ENCODE measurements at regions not wholly inside any gene's neighbourhood (a gene's known extent, or its start where the extent isn't known, plus 50 kb on each side); places are given as distances from the start of the nearest gene placed in this dataset.

GRCh38 chr3:154023148-154023547 lies 98.0 kb upstream of the ARHGEF26 start:
- Histone ChIP-seq H3K4me3 (no peak overlapping the region), H3K4me2 (no peak overlapping the region), H3K9me3 (no peaks in the 10 kb centered on the region), H3K36me3 (no peaks in the 10 kb centered on the region), H4K20me1 (no peaks in the 10 kb centered on the region), H3K27ac (no peak overlapping the region), H3K27me3 (no peaks in the 10 kb centered on the region), H3K9ac (no peak overlapping the region), H3K4me1 (no peaks in the 10 kb centered on the region)
- TF ChIP-seq Cebpa-rat (IDR thresholded peaks at IDR 0.05), result no peak

- H3K4me2 ChIP-seq, result no peak overlapping the region
- no peaks in the 10 kb centered on the region for H3K27me3 ChIP-seq
- no peak overlapping the region for H3K9ac ChIP-seq
- no peak overlapping the region for H3K4me3 ChIP-seq
- H3K4me1 ChIP-seq, result no peaks in the 10 kb centered on the region
- H3K27ac ChIP-seq, result no peak overlapping the region
- no peak for TF ChIP-seq Cebpa-rat (IDR thresholded peaks at IDR 0.05)
- H3K9me3 ChIP-seq, result no peaks in the 10 kb centered on the region
- no peaks in the 10 kb centered on the region for H4K20me1 ChIP-seq
- no peaks in the 10 kb centered on the region for H3K36me3 ChIP-seq
These were observed 96.2 kb upstream of the ARHGEF26 start for GRCh38 chr3:154025007-154025406.

- TF ChIP-seq Cebpa-rat (IDR thresholded peaks at IDR 0.05), result no peak
- H3K36me3 ChIP-seq, result no peaks in the 10 kb centered on the region
- H3K9me3 ChIP-seq, result no peaks in the 10 kb centered on the region
These were observed 91.3 kb upstream of the ARHGEF26 start for GRCh38 chr3:154029926-154030325.

GRCh38 chr3:154034797-154035330 lies 86.3 kb upstream of the ARHGEF26 start:
- H3K27me3 ChIP-seq, result no peaks in the 10 kb centered on the region
- H3K4me1 ChIP-seq, result no peaks in the 10 kb centered on the region
- no peak overlapping the region for H3K9ac ChIP-seq
- no peaks in the 10 kb centered on the region for H3K9me3 ChIP-seq
- no peaks in the 10 kb centered on the region for H3K36me3 ChIP-seq
- H3K4me3 ChIP-seq, result no peak overlapping the region
- no peak overlapping the region for H3K4me2 ChIP-seq
- H4K20me1 ChIP-seq, result no peaks in the 10 kb centered on the region
- no peak for TF ChIP-seq Cebpa-rat (IDR thresholded peaks at IDR 0.05)
- no peak overlapping the region for H3K27ac ChIP-seq

More at GRCh38 chr3:154029926-154030325, 91.3 kb upstream of the ARHGEF26 start:
- Histone ChIP-seq H4K20me1 (no peaks in the 10 kb centered on the region), H3K4me3 (no peak overlapping the region), H3K27ac (no peak overlapping the region), H3K27me3 (no peaks in the 10 kb centered on the region), H3K4me2 (no peak overlapping the region), H3K9ac (no peak overlapping the region), H3K4me1 (no peaks in the 10 kb centered on the region)

- H3K27me3 ChIP-seq, result no peaks in the 10 kb centered on the region
- H3K27ac ChIP-seq, result no peak overlapping the region
- H3K4me3 ChIP-seq, result no peak overlapping the region
- H3K9ac ChIP-seq, result no peak overlapping the region
- H3K4me1 ChIP-seq, result no peaks in the 10 kb centered on the region
- TF ChIP-seq Cebpa-rat (IDR thresholded peaks at IDR 0.05), result no peak
- no peaks in the 10 kb centered on the region for H4K20me1 ChIP-seq
- no peaks in the 10 kb centered on the region for H3K9me3 ChIP-seq
- no peaks in the 10 kb centered on the region for H3K36me3 ChIP-seq
- H3K4me2 ChIP-seq, result no peak overlapping the region
These were observed 80.9 kb upstream of the ARHGEF26 start for GRCh38 chr3:154040283-154040682.

- Histone ChIP-seq H3K27ac (no peak overlapping the region), H3K9me3 (no peaks in the 10 kb centered on the region), H4K20me1 (no peaks in the 10 kb centered on the region), H3K4me3 (no peak overlapping the region), H3K4me2 (no peak overlapping the region), H3K27me3 (no peaks in the 10 kb centered on the region), H3K36me3 (no peaks in the 10 kb centered on the region), H3K4me1 (no peaks in the 10 kb centered on the region), H3K9ac (no peak overlapping the region)
- TF ChIP-seq Cebpa-rat (IDR thresholded peaks at IDR 0.05), result no peak
These were observed 76.5 kb upstream of the ARHGEF26 start for GRCh38 chr3:154044671-154045070.

GRCh38 chr3:154050216-154050615 lies 71.0 kb upstream of the ARHGEF26 start:
- no peak overlapping the region for H3K4me2 ChIP-seq
- no peak overlapping the region for H3K9ac ChIP-seq
- H3K4me3 ChIP-seq, result no peak overlapping the region
- H3K27me3 ChIP-seq, result no peaks in the 10 kb centered on the region
- no peaks in the 10 kb centered on the region for H3K4me1 ChIP-seq
- no peaks in the 10 kb centered on the region for H4K20me1 ChIP-seq
- no peak for TF ChIP-seq Cebpa-rat (IDR thresholded peaks at IDR 0.05)
- H3K9me3 ChIP-seq, result no peaks in the 10 kb centered on the region
- no peak overlapping the region for H3K27ac ChIP-seq
- no peaks in the 10 kb centered on the region for H3K36me3 ChIP-seq

GRCh38 chr3:154050766-154051165 lies 70.4 kb upstream of the ARHGEF26 start:
- H4K20me1 ChIP-seq, result no peaks in the 10 kb centered on the region
- no peaks in the 10 kb centered on the region for H3K9me3 ChIP-seq
- no peaks in the 10 kb centered on the region for H3K36me3 ChIP-seq
- H3K27me3 ChIP-seq, result no peaks in the 10 kb centered on the region
- H3K4me3 ChIP-seq, result no peak overlapping the region
- TF ChIP-seq Cebpa-rat (IDR thresholded peaks at IDR 0.05), result no peak
- no peak overlapping the region for H3K27ac ChIP-seq
- no peaks in the 10 kb centered on the region for H3K4me1 ChIP-seq
- H3K4me2 ChIP-seq, result no peak overlapping the region
- H3K9ac ChIP-seq, result no peak overlapping the region

- Histone ChIP-seq H3K4me3 (no peak overlapping the region), H3K4me1 (no peaks in the 10 kb centered on the region), H3K27ac (no peak overlapping the region), H3K4me2 (no peak overlapping the region), H4K20me1 (no peaks in the 10 kb centered on the region), H3K27me3 (no peaks in the 10 kb centered on the region), H3K36me3 (no peaks in the 10 kb centered on the region), H3K9ac (no peak overlapping the region), H3K9me3 (no peaks in the 10 kb centered on the region)
- no peak for TF ChIP-seq Cebpa-rat (IDR thresholded peaks at IDR 0.05)
These were observed 61.4 kb upstream of the ARHGEF26 start for GRCh38 chr3:154059833-154060232.

- TF ChIP-seq Cebpa-rat (IDR thresholded peaks at IDR 0.05), result no peak
- Histone ChIP-seq H3K4me2 (no peak overlapping the region), H3K4me1 (no peaks in the 10 kb centered on the region), H3K36me3 (no peaks in the 10 kb centered on the region), H3K9me3 (no peaks in the 10 kb centered on the region), H4K20me1 (no peaks in the 10 kb centered on the region), H3K27ac (no peak overlapping the region), H3K4me3 (no peak overlapping the region), H3K27me3 (no peaks in the 10 kb centered on the region), H3K9ac (no peak overlapping the region)
These were observed 60.8 kb upstream of the ARHGEF26 start for GRCh38 chr3:154060238-154061000.

Measured in BLaER1 (cell line).